Tibial nerve (tissue), 3 donors: ENCODE measurements at regions not wholly inside any gene's neighbourhood (a gene's known extent, or its start where the extent isn't known, plus 50 kb on each side); places are given as distances from the start of the nearest gene placed in this dataset.

Experiments
- CTCF ChIP-seq, 5 experiments: fragments of 200-600 bp in 3 of 5; fragments of 450-650 bp in 2 of 5; sonication (generic) in 3 of 5; IDR thresholded peaks; one replicate each; pipeline ENCODE4 v1.5.1; 2016 to 2019; ENCODE audit warnings: antibody characterized with exemption in 5 of 5, mild to moderate bottlenecking in 3 of 5, moderate library complexity in 2 of 5
- POLR2A ChIP-seq, 2 donors: fragments of 450-650 bp; IDR thresholded peaks; one replicate each; pipeline ENCODE4 v1.6.1; 2017; ENCODE audit warnings: antibody characterized with exemption in 2 of 2, mild to moderate bottlenecking in 2 of 2, moderate library complexity in 2 of 2

GRCh38 chr12:118908811-118909210 is 72.5 kb upstream of the SRRM4 start:
- TF ChIP-seq POLR2A (IDR thresholded peaks at IDR 0.05): no peak
- no peak for TF ChIP-seq CTCF (IDR thresholded peaks at IDR 0.05)
